B cell (primary cell): ENCODE measurements at regions not wholly inside any gene's neighbourhood (a gene's known extent, or its start where the extent isn't known, plus 50 kb on each side); places are given as distances from the start of the nearest gene placed in this dataset.

Experiments
- ATAC-seq: fragments of 200-7000 bp; cut with Tn5 transposase; one replicate; pipeline ENCODE4 v1.10.0; 2021; ENCODE audit warnings: low read depth, mild to moderate bottlenecking, moderate number of reproducible peaks, moderate library complexity
- CTCF ChIA-PET: fragments of 350-600 bp; sonication (Branson Sonifier 250); formaldehyde crosslinking; loops from one replicate; lab custom pipeline; 2021; ENCODE audit warnings: antibody characterized with exemption, inconsistent platforms; lab: Charles Lee
- POLR2A ChIA-PET: fragments of 350-600 bp; sonication (Branson Sonifier 250); formaldehyde crosslinking; loops from one replicate; lab custom pipeline; 2021; ENCODE audit warnings: antibody characterized with exemption; lab: Charles Lee
- DNase-seq: peaks from one replicate; pipeline ENCODE4 v3.0.0; 2013
- H2AFZ ChIP-seq: 2 replicates; pipeline ENCODE4 v1.6.1; 2012; ENCODE audit warnings: mild to moderate bottlenecking, low read depth, low read length; ENCODE audit not compliant: insufficient read depth, poor library complexity, severe bottlenecking
- H3K27ac ChIP-seq, 2 donors: 1 replicate in 1 of 2; 2 replicates in 1 of 2; pipeline ENCODE4 v1.5.1; 2012 to 2013; ENCODE audit warnings: low read length in 2 of 2, mild to moderate bottlenecking in 2 of 2, moderate library complexity in 1 of 2
- H3K27me3 ChIP-seq, 4 experiments: fragments of 200-600 bp in 1 of 4; sonication (generic) in 1 of 4; replicated peaks in 1 of 4; 1 replicate in 2 of 4; 2 replicates in 2 of 4; pipeline versions ENCODE4 v1.6.1 to v1.7.0; 2013 to 2016; ENCODE audit warnings: low read length in 3 of 4, mild to moderate bottlenecking in 2 of 4, mixed read lengths in 1 of 4, moderate library complexity in 1 of 4; ENCODE audit not compliant: insufficient read depth in 4 of 4, control insufficient read depth in 3 of 4; ENCODE audit errors: control extremely low read depth in 1 of 4
- H3K36me3 ChIP-seq, 2 experiments: replicated peaks in 1 of 2; 1 replicate in 1 of 2; 2 replicates in 1 of 2; pipeline versions ENCODE4 v1.6.1 to v1.7.1; 2013; ENCODE audit warnings: low read length in 1 of 2; ENCODE audit not compliant: insufficient read depth in 2 of 2, control insufficient read depth in 1 of 2; ENCODE audit errors: control extremely low read depth in 1 of 2, extremely low read depth in 1 of 2
- H3K4me1 ChIP-seq, 2 donors: fragments of 200-600 bp in 1 of 2; sonication (generic) in 1 of 2; 1 replicate in 1 of 2; 2 replicates in 1 of 2; pipeline versions ENCODE4 v1.5.1 to v1.6.1; 2013 to 2017; ENCODE audit warnings: low read length in 2 of 2; ENCODE audit not compliant: control insufficient read depth in 2 of 2, insufficient read depth in 2 of 2
- H3K4me2 ChIP-seq: replicated peaks from 2 replicates; pipeline ENCODE3; 2012; ENCODE audit warnings: mild to moderate bottlenecking, low read depth, low read length; ENCODE audit not compliant: poor library complexity, severe bottlenecking
- H3K4me3 ChIP-seq, 5 experiments: fragments of 200-600 bp in 1 of 5; sonication (generic) in 1 of 5; 1 replicate in 3 of 5; 2 replicates in 2 of 5; pipeline versions ENCODE4 v1.5.1 to v1.7.0; 2011 to 2016; ENCODE audit warnings: low read length in 4 of 5, mild to moderate bottlenecking in 4 of 5, low read depth in 2 of 5, control low read depth in 1 of 5, moderate library complexity in 1 of 5; ENCODE audit not compliant: insufficient read depth in 1 of 5; ENCODE audit errors: control extremely low read depth in 1 of 5, extremely low read depth in 1 of 5
- H3K79me2 ChIP-seq: fragments of 200-600 bp; sonication (generic); one replicate; pipeline ENCODE4 v1.6.0; 2016; ENCODE audit warnings: low read length; ENCODE audit not compliant: control insufficient read depth, insufficient read depth
- H3K9ac ChIP-seq: fragments of 200-600 bp; sonication (generic); 2 replicates; pipeline ENCODE4 v1.6.1; 2017; ENCODE audit warnings: mild to moderate bottlenecking, low read length, moderate library complexity
- H3K9me3 ChIP-seq, 3 donors: one replicate each; pipeline versions ENCODE4 v1.6.1 to v1.7.1; 2013; ENCODE audit warnings: low read length in 2 of 3; ENCODE audit not compliant: control insufficient read depth in 2 of 3, insufficient read depth in 1 of 3; ENCODE audit errors: control extremely low read depth in 1 of 3
- H4K20me1 ChIP-seq: 2 replicates; pipeline ENCODE4 v1.6.0; 2012; ENCODE audit warnings: mild to moderate bottlenecking, low read length; ENCODE audit not compliant: insufficient read depth, control insufficient read depth, poor library complexity, severe bottlenecking
- H3K27ac Mint-ChIP-seq: one replicate; pipeline ENCODE4 v1.8.0; 2021; ENCODE audit warnings: mixed read lengths
- H3K27me3 Mint-ChIP-seq: one replicate; pipeline ENCODE4 v1.8.0; 2021; ENCODE audit warnings: mixed read lengths
- H3K4me1 Mint-ChIP-seq: one replicate; pipeline ENCODE4 v1.8.0; 2021; ENCODE audit warnings: mixed read lengths
- H3K4me3 Mint-ChIP-seq: one replicate; pipeline ENCODE4 v1.8.0; 2021; ENCODE audit warnings: mixed read lengths
- H3K9me3 Mint-ChIP-seq: one replicate; pipeline ENCODE4 v1.8.0; 2022; ENCODE audit warnings: mixed read lengths; ENCODE audit not compliant: insufficient read depth
- CTCF ChIP-seq: fragments of 200-600 bp; IDR thresholded peaks from one replicate; pipeline ENCODE4 v1.8.0; 2022; ENCODE audit warnings: antibody characterized with exemption, mild to moderate bottlenecking
- EZH2 ChIP-seq: IDR thresholded peaks from 2 replicates; pipeline ENCODE4 v1.6.1; 2012; ENCODE audit warnings: borderline replicate concordance, low read depth, mild to moderate bottlenecking, moderate library complexity, low read length; ENCODE audit not compliant: insufficient read depth, poor library complexity, severe bottlenecking
- WGBS: methylation state at CpG from one replicate; pipeline ENCODE4 v1.1.5; 2013; ENCODE audit warnings: missing lambda C conversion rate; ENCODE audit not compliant: insufficient coverage; 5-methylcytosine and 5-hydroxymethylcytosine counted together
- intact Hi-C: fragments of 100-400 bp; cut with micrococcal nuclease; formaldehyde crosslinking; loops from one replicate; pipeline ENCODE4 v1.10.0; 2022

GRCh38 chr12:89064780-89065179 lies 287.5 kb downstream of the DUSP6 start:
- POLR2A ChIA-PET, result no interaction called here
- Histone ChIP-seq H3K4me3 (no peak overlapping the region), H4K20me1 (no peaks in the 10 kb centered on the region), H3K9me3 (no peaks in the 10 kb centered on the region), H3K4me1 (no peaks in the 10 kb centered on the region), H2AFZ (no peak overlapping the region), H3K27ac (no peak overlapping the region), H3K9ac (no peak overlapping the region), H3K36me3 (no peaks in the 10 kb centered on the region), H3K79me2 (no peaks in the 10 kb centered on the region), H3K27me3 (no peaks in the 10 kb centered on the region), H3K4me2 (no peak overlapping the region)
- no peak for TF ChIP-seq EZH2
- TF ChIP-seq CTCF, result no peak
- DNase-seq, result no peak
- H3K27me3 Mint-ChIP-seq, result peaks cover 5% of the 10 kb centered on the region
- H3K4me3 Mint-ChIP-seq, result no peak overlapping the region
- H3K27ac Mint-ChIP-seq, result no peak overlapping the region
- intact Hi-C loops, result no loop called here
- no peak for ATAC-seq
- WGBS, result no CpG with 5 or more reads among the region's 3 CpGs
- CTCF ChIA-PET, result interaction anchor here (1.2 kb wide), 1 partner anchor 466 kb away, joined by 3 read pairs; no protein-coding TSS in a partner anchor
- H3K9me3 Mint-ChIP-seq, result no peaks in the 10 kb centered on the region
- no peaks in the 10 kb centered on the region for H3K4me1 Mint-ChIP-seq

GRCh38 chr12:89064151-89064550 lies 288.1 kb downstream of the DUSP6 start:
- TF ChIP-seq CTCF (no peak), EZH2 (no peak)
- intact Hi-C loops, result no loop called here
- Histone ChIP-seq H3K36me3 (no peaks in the 10 kb centered on the region), H3K4me2 (no peak overlapping the region), H3K27me3 (no peaks in the 10 kb centered on the region), H3K27ac (no peak overlapping the region), H3K79me2 (no peaks in the 10 kb centered on the region), H3K9ac (no peak overlapping the region), H3K9me3 (no peaks in the 10 kb centered on the region), H3K4me1 (no peaks in the 10 kb centered on the region), H3K4me3 (no peak overlapping the region), H4K20me1 (no peaks in the 10 kb centered on the region), H2AFZ (no peak overlapping the region)
- 60% methylated on average over 1 of the region's 6 CpGs for WGBS
- DNase-seq (no peak), ATAC-seq (no peak)
- CTCF ChIA-PET, result interaction anchor here (0.7 to 1.5 kb wide), 3 partner anchors 13 to 466 kb away, joined by 3 to 6 read pairs (median 3); no protein-coding TSS in a partner anchor
- H3K27ac Mint-ChIP-seq, result no peak overlapping the region
- no peak overlapping the region for H3K4me3 Mint-ChIP-seq
- no peaks in the 10 kb centered on the region for H3K4me1 Mint-ChIP-seq
- POLR2A ChIA-PET, result no interaction called here
- peaks cover 5% of the 10 kb centered on the region for H3K27me3 Mint-ChIP-seq
- H3K9me3 Mint-ChIP-seq, result no peaks in the 10 kb centered on the region
